HG03378 (cell line): ENCODE measurements at regions not wholly inside any gene's neighbourhood (a gene's known extent, or its start where the extent isn't known, plus 50 kb on each side); places are given as distances from the start of the nearest gene placed in this dataset.
"Not testable (repeated sequence)": the region's sequence is repeated elsewhere in the genome, so short reads cannot be mapped to it uniquely, and the experiment has no call there.

ENCODE experiments used
- ATAC-seq: cut with Tn5 transposase; IDR thresholded peaks from one replicate; pipeline ENCODE4 v1.9.1; 2021; ENCODE audit warnings: mild to moderate bottlenecking, moderate library complexity; ENCODE audit not compliant: unreplicated experiment

DNA sequence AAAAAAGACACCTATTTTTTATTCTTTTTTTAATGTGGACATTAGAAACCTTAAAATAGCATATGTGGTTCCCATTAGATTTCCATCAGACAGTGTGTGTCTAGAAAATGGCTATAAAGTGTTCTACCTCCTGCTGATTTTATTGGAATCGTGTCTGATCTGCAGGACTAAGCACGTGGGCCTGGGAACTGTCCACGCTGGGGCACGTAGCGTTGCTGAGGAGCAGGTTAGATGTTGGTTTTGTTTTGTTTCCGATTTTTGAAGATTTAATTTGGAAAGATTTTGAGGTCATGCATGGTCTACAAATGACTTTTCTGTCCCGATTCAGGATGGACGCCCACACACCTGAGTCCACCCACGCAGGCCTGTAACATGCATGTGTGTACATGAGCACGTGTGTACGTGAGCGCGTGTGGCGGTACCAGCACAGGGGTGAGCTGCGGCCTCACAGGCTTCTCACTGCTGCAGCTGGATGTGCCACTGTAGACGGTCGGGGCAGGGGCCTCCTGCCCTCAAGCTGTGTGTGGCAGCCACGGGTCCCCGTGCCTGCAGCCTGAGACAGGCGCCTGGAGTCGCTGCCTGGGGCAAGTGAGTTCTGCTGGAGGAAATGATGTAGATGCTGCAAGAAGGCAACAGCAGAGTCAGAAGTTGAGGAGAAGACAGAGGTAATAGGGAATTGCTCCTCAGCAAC is 99.7 kb upstream of the CTDP1 start:
- ATAC-seq: no peak

DNA sequence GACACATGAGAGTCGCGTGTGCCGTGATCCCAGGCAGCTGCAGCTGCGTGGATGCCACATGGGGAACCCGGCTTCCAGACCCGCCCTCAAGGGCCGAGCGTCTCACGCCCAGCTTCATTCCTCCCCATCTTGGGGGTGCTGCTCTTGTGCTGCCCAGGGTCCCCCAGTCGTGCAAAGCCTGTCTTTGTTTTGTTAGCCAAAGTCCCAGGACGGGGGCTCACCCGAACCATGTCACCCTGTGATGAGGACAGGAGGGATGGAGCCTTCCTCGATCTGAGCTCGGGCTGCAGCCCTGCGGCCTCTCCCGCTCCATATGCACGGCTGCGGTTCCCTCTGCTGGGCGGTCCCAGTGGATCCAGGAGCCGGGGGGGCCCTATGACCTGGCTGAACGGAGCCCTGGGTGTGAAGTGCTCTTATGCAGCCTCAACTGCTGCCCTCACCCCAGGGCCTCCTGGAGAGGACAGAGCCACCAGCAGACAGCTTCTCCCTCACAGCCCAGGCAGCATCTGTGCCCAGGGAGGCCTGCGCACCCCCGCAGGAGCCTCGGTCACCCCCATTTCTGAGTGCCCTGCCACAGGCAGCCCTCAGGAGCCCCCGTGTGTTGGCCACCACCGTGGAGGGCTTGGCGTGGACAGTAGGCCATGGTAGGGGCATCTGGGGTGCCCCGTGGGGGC is 99.0 kb upstream of the CTDP1 start:
- no peak for ATAC-seq

DNA sequence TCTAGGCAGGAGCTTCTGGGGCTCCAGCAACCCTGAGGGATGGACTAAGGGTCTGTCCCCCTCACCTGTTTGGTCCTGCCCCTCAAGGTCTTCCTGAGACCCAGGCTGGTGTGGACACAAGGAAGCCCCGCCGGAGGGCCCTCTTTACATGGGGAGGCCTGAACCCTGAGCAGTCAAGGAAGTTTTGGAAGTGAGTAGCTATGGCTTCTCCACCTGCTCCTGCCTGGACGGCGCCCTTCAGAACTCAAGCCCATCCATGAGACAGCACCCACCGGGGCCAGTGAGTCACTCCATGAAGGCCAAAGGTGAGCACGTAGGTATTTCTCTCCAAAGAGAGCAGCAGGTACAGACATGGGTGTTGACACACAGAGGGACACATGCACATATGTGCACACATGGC is 98.2 kb upstream of the CTDP1 start:
- ATAC-seq: no peak

DNA sequence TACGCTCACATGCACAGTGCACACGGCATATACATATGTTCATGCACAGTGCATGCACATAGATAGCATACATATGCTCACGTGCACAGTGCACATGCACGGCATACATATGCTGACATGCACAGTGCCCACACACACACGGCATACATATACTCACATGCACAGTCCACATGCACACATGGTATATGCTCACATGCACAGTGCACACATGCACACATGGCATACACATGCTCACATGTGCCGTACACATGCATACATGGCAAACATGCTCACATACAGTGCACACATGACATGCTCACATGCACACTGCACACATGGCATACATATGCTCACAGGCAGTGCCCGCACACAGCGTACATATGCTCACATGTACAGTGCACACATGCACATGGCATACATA is 97.7 kb upstream of the CTDP1 start:
- no peak for ATAC-seq

DNA sequence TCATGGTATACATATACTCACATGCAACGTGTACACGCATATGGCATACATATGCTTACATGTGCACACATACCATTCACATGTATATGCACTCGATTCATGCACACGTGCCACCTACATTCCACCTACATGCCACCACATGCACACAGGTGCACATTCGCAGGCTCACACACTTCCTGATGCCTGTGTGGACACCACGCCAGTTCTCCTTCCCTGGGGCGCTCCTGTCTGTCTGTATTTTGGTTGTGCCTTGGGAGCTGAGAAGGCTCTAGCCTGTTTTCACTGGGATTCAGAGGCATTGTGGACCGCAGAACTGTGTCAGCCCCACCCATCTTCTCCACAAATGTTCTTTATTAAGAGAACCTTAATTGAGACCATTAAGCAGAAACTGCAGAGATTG is 96.6 kb upstream of the CTDP1 start:
- no peak for ATAC-seq

DNA sequence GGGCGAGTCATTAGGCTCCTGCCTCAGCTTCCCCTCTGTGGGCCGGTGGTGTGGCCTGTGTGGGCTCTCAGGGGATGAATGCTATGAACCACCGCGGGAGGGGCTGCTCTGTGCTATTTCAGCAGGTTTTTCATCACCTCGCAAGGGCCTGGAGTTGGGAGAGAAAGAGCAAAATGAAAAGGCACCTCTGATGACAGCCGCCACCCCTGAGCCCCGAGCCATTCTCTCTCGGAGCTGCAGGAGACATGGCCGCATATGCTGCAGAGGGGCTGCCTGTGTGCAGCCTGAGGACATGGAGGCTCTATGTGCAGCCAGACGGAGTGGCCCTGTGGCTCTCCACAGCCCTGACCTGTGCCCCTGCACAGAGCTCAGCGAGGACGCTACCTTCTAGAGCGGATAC is 96.2 kb upstream of the CTDP1 start:
- no peak for ATAC-seq

DNA sequence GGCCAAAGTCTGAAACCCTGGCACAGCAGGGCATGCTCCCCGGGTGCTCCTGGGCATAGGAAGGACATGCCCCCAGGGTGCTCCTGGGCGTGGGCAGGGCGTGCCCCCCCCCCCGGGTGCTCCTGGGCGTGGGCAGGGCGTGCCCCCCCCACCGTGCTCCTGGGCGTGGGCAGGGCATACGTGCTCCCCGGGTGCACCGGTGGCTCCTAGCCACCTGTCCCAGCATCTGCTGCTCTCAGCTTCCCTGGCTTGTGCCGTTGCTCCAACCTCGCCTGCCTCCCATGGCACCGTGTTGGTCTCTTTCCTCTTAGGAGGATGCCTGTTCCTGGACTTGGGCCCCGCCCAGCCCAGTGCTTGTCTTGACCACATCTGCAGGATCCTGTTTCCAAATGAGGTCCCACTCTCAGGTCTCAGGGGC is 95.6 kb upstream of the CTDP1 start:
- no peak for ATAC-seq

DNA sequence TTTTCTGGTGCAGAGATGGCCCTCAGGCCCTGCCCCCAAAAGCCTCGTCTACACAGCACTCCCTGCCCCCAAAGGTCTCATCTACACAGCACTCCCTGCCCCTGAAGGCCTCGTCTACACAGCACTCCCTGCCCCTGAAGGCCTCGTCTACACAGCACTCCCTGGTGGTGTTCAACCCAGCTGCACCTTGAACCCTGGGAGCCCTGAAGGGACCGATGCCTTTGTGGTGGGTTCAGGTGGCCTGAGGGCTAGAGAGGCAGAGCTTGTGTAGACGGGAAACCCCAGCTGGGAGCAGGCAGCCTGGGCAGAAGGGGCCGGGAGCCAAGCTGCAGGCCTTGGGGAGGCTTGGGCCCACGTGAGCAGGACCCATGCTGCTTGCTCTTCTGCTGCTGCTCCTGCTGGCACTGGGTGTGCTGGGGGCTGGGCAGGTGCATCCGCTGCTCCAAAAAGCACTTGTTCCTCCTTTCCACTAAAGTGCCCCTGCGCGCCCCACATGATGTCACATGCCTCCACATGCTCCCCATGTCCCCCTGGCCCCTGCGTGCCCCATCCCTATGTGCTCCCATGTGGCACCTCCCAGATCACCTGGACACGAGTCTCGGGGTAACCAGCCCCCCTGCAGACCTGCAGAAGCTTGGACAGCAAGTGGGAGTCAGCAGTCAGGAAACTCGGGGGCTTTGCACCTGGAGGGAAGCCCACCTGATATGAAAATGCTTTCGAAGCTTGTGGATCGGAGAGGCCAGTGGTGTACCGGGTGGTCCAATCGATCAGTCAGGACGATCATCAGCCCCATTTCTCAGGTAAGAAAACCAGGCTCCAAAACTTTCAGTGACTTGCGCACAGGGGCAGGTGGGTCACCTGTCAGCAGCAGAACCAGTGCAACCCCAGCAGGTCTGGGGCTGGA is 94.9 kb upstream of the CTDP1 start:
- no peak for ATAC-seq

DNA sequence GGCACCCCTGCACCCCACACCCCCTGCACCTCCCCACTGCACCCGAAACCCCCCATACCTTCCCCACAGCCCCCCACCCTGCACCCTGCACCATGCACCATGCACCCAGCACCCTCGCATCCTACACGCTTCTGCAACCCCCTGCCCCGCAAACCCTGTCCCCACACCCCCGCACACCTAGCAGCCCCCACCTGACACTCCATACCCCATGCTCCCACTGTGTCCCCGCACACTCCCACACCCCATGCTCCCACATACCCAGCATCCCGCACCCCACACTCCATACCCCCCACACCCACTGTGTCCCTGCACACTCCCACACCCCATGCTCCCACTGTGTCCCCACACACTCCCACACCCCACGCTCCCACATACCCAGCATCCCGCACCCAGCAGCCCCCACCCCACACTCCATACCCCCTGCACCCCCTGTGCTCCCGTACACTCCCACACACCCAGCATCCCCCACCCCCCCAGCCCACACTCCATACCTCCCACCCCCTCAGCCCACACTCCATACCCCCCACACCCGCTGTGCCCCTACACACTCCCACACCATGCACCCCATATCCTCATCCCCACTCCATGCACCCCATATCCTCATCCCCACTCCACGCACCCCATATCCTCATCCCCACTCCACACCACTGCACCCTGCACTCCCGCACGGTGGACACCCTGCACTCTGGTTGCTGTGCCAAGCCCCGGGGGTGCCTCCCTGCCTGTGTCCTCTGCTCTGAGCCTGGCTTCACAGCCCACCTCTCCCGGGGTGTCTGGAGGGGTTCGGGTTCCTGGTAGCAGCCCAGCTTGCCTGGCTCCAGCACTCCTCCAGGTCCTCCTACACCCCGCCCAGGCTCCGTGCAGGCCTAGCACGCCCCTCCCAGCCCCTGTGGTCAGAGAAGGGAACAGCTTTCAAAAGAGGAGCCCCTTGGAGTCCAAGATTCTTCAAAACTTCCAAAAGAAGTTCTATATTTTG is 93.9 kb upstream of the CTDP1 start:
- no peak for ATAC-seq

DNA sequence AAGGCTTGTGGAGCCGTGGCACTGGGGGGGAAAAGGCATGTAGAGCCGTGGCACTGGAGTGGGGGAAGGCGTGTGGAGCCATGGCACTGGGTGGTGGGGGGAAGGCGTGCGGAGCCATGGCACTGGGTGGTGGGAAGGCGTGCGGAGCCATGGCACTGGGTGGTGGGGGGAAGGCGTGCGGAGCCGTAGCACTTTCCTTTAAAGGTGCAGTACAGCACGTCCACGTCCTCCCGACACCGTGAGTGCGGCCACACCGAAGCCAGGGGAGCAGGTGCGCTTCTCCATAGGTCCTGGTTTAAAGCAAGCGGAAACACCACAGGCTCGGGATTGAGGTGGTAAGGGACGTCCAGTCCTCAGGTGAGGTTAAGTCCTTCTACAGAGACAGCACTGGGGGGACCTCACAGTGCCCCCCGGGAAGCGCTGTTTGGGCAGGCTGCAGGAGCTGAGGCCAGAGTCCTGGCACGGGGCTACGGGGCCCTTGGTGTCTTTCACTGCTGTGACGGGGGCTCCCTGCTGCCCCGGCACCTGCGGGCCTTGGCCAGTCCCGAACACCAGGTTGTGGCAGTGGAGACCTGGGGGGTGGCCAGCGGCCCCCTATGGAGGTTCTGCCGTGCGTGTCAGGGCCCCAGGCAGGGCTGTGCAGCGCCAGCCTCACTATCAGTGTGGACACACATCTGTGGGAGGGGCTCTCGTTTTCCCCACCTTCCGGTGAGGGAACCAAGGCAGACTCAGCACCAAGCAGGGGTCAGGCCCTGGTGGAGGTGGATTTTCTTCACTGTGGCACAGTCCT is 93.0 kb upstream of the CTDP1 start:
- ATAC-seq: no peak

DNA sequence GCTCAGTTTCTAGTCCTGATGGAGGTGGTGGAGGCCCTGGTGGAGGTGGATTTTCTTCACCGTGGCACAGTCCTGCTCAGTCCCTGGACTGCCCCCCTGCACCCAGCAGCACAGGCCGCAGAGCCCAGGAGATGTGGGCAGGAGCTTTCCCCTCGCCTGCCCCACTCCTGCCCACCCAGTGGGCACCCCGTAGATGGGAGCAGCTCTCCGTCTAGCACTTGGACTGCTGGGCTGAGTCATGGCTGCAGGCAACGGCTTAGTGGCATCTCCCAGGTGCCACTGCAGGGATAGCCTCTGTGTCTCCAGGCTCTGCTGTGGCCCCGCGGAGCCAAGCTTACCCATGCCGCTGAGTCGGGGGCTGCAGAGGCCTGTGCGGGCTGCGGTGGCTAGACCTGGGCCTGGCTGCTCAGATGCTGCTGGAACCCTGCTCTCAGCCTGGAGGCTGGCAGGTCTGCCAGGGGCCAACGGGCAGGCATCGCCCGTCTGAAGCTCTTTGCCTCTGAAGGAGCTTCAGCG is 92.3 kb upstream of the CTDP1 start:
- ATAC-seq: no peak

DNA sequence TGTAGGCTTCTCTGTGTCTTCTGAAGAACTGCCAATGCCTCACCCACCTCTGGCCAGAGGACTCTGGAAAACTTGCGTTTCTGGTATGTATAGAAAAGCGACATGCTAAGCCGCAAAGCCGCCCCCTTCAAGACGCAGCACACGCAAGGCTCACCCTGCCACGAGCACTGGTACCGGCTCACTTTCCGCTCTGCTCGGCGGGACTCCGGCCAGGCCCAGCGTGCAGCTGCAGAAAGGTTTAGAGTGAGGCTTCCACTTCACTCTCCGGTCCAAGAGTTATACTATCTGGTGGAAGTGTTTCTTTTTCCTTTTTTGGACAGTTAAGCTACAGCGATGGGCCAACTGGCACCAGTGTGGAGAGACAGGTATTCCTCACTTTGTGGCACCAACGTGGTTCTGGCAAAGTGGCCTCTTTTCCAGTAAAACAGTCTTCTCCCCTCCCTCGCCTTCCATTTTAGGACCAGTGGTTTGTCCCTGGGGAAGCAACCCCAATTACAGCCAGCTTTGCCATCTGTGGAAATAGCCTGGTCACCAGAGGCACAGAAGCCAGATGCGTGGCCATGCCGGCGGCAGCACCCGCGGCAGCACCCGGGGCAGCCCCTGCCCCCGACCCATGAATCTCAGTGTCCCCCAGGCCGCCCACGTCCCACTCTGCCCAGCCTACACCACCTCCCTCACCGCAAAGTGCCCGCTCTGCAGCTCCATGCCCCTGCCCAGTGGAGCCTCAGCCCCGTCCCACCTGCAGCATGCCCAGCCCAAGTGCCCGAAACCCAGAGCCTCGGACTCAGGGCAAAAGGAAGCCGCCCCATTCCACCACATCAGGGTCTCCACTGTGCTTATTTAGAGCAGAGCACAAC is 91.6 kb upstream of the CTDP1 start:
- no peak for ATAC-seq

DNA sequence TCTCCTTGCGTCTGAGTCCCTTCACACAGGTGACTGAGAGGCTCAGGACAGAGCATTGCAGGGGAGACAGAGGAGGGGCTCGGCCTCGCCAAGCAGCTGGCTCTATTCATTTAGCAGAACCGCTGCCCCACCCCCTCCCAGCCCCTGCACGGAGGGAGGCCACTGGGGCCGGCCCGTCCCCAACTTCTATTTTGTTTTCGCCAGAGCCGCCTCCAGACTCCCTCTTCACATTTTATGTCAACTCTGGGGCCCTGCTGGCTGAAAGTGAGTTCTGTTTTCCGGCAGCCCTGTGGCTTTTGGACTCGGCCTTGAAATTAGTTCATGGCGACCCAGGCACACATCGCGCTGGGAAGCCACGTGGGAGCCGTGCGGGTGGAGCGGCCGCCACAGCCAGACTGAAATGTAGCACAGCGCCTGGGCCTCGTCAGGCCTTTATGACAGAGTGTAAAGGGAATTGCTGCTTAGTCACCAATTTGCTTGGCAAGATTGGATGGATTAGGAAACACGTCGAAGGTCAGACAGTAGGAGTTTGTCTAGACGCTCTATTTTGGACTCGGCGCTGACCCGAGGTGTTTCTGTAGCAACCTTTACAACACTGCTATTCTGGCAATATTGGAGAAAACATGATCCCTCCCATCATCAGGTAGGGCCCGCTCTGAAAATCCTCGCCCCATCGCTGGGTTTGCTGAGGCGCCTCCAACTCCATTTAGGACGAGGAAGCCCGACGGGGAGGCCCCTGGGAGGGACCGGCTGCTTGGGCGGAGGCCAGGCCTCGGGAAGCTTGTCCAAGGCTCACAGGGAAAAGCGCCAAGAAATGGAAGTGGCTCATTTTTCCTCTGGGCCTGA is 90.7 kb upstream of the CTDP1 start:
- no peak for ATAC-seq

DNA sequence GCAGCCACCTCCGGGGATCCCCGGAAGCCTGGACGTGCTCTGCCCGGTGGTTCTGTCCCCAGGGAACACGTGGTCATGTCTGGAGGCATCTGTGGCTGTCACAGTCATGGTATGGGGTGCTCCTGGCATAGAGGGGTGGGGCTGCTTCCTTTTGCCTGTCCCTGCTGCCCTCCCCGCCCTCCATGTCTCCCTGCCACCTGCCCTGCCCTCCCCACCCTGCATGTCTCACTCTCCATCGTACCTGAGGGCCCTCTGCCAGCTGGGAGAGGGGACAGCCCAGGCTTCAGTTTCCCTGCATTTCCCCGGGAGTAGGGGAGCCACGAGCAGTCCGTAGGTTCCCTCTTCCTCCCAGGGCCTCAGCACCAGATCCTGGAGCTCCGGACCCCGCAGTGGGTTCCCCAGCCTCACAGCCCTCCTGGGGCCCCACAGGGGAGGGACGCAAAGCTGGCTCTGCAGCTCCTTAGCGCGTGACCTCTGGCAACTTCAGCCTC is 90.0 kb upstream of the CTDP1 start:
- ATAC-seq: no peak

DNA sequence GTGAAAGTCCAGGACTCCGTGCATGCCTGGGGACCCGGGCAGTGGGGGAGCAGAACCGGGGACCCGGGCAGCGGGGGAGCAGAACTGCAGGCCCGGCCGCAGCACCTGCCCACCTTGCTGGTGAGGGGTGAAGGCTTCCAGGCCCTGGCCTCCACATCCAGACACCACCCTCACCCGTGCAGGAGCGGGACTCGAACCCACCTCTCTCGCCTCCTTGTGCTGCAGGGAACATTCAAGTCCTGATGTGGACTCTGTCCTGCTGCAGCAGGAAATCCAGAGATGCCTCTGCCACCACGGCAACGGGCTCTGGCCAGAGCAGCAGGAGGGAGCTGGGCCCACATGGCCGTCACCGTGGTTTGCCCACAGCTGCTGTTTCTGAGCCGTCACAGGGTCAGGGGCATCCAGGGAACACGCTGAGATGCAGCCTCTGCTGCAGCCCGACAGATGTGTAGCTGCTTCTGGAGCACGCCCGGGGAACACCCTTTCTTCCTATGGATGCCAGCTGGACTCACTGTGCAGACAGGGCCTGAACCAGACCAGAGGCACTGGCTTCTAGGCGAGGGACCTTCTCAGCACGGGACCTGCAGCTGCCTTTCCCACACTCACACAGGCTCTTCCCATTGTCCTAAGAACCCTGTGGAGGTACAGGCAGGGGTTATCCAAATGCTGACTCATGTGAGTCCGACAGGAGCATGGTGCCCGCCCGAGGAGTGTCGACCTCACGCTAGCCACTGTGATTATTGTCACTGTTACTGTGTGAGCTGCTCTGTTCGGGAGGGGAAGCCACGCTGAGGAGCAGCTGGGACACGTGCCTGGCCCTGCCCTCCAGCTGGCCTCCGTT is 89.2 kb upstream of the CTDP1 start:
- ATAC-seq: no peak

DNA sequence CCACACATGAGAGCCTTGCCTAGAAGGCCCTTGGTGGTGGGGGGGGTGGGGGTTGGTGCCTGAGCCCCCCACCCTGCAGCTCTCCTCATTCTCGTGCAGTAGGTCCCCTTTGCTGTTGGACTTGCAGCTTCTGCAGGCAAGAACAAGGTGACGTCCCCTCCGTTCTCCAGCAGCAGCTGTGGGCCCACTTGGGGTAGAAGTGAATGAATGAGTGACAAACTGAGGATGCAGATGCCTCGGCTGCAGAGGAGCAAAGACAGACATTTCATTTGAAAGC is 88.6 kb upstream of the CTDP1 start:
- ATAC-seq: no peak

DNA sequence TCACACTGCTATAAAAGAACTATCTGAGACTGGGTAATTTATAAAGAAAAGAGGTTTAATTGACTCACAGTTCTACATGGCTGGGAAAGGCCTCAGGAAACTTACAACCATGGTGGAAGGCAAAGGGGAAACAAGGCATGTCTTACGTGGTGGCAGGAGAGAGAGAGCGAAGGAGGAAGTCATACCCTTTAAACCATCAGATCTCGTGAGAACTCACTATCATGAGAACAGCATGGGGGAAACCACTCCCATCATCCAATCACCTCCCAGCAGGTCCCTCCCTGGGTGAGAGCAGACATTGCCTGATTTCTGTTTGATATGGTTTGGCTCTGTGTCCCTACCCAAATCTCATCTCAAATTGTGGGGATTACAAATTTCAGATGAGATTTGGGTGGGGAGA is 86.9 kb upstream of the CTDP1 start:
- not testable (repeated sequence) for ATAC-seq
